ENCODE measurements at regions not wholly inside any gene's neighbourhood (a gene's known extent, or its start where the extent isn't known, plus 50 kb on each side); places are given as distances from the start of the nearest gene placed in this dataset.

DNA sequence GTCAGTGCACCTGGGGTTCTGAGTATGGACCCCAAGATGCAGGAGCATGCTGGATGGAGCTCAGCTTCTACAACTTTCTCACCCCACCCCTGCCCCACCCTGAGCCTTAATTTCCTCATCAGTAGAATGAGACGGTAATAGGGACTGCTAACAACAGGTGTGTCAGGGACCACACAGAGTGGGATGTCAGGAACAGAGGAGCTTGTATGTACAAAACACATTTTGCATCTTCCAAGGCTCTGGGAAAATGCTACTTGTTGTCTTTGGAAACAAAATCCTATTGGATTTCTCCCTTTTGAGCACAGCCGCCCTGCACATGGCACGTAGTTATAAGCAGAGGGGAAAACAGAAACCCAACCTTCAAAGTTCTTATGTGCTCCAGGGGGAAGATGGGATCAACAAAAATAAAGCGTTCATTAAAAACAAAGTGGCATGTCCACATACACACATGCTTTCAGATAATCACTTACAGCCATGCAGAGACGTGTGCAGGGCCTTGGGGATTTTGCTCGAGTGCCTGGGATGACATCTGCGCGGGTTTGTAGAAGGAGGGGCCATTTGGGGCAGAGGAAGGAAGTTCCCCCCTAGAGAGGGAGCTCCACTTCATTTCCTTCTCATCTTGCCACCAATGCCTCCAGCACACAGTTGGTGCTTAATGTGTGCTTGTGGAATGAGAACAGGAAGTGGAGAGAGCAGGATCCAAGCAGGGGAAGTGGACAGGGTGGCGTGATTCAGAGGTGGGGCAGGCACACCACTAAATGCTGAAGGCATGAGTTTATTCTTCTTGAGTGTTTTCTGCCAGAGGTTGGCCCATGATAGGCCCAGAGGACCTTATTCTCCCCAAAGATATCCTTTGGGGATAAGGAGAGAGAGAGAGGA, 138.9 kb downstream of the SMIM20 start:
- intact Hi-C loops (cut with micrococcal nuclease): no loop called here
- Histone ChIP-seq H3K4me3 (ENCODE audit: low read length) (no peak overlapping the region), H2AFZ (ENCODE audit: low read length) (no peak overlapping the region), H3K9me3 (ENCODE audit: low read length) (no peaks in the 10 kb centered on the region), H3K9me2 (replicated peaks; ENCODE audit: low read length) (no peaks in the 10 kb centered on the region), H3K79me2 (ENCODE audit: low read length) (no peaks in the 10 kb centered on the region), H4K20me1 (ENCODE audit: low read length) (no peaks in the 10 kb centered on the region), H3K27ac (ENCODE audit: low read length) (no peak overlapping the region), H3K4me2 (ENCODE audit: low read length) (no peak overlapping the region), H3F3A (ENCODE audit: low read length, unreplicated experiment) (no peaks in the 10 kb centered on the region), H3K27me3 (ENCODE audit: low read length) (no peaks in the 10 kb centered on the region), H3K36me3 (ENCODE audit: low read depth, low read length) (no peaks in the 10 kb centered on the region), H3K9ac (ENCODE audit: low read length) (no peak overlapping the region), H3K4me1 (ENCODE audit: insufficient read depth, low read length) (0 out of 2 replicates have a peak, but pooled peaks cover 3% of the 10 kb centered on the region)
- BruUV-seq (replicated peaks): no TSS peak
- ATAC-seq (no peak), DNase-seq (no peak)
- CTCF ChIA-PET: no interaction called here
- POLR2A ChIA-PET (ENCODE audit: unreplicated experiment): no interaction called here
- no peak for TF ChIP-seq EZH2 (IDR thresholded peaks at IDR 0.05; ENCODE audit: low read length, unreplicated experiment)
- TF ChIP-seq EZH2phosphoT487 (IDR thresholded peaks at IDR 0.05; ENCODE audit: borderline replicate concordance, low read length): no peak
- TF ChIP-seq, protein P1, sequence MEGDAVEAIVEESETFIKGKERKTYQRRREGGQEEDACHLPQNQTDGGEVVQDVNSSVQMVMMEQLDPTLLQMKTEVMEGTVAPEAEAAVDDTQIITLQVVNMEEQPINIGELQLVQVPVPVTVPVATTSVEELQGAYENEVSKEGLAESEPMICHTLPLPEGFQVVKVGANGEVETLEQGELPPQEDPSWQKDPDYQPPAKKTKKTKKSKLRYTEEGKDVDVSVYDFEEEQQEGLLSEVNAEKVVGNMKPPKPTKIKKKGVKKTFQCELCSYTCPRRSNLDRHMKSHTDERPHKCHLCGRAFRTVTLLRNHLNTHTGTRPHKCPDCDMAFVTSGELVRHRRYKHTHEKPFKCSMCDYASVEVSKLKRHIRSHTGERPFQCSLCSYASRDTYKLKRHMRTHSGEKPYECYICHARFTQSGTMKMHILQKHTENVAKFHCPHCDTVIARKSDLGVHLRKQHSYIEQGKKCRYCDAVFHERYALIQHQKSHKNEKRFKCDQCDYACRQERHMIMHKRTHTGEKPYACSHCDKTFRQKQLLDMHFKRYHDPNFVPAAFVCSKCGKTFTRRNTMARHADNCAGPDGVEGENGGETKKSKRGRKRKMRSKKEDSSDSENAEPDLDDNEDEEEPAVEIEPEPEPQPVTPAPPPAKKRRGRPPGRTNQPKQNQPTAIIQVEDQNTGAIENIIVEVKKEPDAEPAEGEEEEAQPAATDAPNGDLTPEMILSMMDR (conservative IDR thresholded peaks at IDR 0.05; ENCODE audit: low read depth, low read length): no peak

DNA sequence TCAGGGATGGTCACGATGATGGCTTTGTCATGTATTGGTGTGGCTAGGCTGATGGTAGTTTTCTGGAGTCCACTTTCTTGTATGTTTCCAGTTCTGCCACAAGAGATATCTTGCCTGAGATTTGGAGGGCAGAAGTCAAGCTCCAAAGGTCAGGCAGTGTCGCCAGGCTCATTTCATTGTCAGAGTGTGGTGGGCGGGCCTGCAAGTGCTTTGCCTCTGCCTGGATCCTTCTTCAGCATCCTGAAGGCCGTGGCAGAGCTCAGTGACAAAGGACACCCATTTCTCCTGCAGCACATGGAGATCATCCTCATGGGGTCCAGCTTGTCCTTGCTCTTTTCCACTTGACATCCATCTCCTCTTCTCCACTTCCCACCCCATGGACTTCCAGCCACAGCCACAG, 139.7 kb downstream of the SMIM20 start:
- Histone ChIP-seq H3K79me2 (ENCODE audit: low read length) (no peaks in the 10 kb centered on the region), H3F3A (ENCODE audit: low read length, unreplicated experiment) (no peaks in the 10 kb centered on the region), H4K20me1 (ENCODE audit: low read length) (no peaks in the 10 kb centered on the region), H3K9ac (ENCODE audit: low read length) (no peak overlapping the region), H3K4me1 (ENCODE audit: insufficient read depth, low read length) (no peaks in the 10 kb centered on the region), H3K27ac (ENCODE audit: low read length) (no peak overlapping the region), H3K4me2 (ENCODE audit: low read length) (no peak overlapping the region), H3K36me3 (ENCODE audit: low read depth, low read length) (no peaks in the 10 kb centered on the region), H2AFZ (ENCODE audit: low read length) (no peak overlapping the region), H3K9me3 (ENCODE audit: low read length) (no peaks in the 10 kb centered on the region), H3K27me3 (ENCODE audit: low read length) (no peaks in the 10 kb centered on the region), H3K4me3 (ENCODE audit: low read length) (no peak overlapping the region), H3K9me2 (replicated peaks; ENCODE audit: low read length) (no peaks in the 10 kb centered on the region)
- ATAC-seq (no peak), DNase-seq (no peak)
- TF ChIP-seq, protein P1 (conservative IDR thresholded peaks at IDR 0.05; ENCODE audit: low read depth, low read length): no peak
- CTCF ChIA-PET: no interaction called here
- BruUV-seq (replicated peaks): no TSS peak
- POLR2A ChIA-PET (ENCODE audit: unreplicated experiment): no interaction called here
- intact Hi-C loops (cut with micrococcal nuclease): no loop called here

DNA sequence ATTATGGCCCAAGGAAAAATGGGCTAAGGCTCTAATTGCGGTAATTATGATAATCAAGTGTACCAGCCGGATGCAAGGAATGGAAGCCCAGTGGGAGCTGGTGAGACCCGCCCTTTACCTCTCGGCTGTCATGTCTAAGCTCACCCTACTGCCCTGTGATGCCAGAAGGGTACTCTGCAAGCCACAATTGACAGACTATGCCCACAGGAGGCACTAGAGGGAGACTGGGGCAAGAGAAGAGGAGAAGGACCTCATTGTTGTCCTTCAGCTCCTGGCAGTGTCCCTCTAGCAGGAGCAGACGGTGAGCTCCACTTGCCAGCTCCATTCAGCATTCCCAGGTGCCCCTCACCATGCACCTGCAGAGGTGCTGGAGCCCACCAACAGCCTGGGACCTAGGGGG, 141.8 kb downstream of the SMIM20 start:
- Histone ChIP-seq H3K4me2 (ENCODE audit: low read length) (no peak overlapping the region), H3K27ac (ENCODE audit: low read length) (no peak overlapping the region), H3F3A (ENCODE audit: low read length, unreplicated experiment) (no peaks in the 10 kb centered on the region), H3K36me3 (ENCODE audit: low read depth, low read length) (no peaks in the 10 kb centered on the region), H3K27me3 (ENCODE audit: low read length) (no peaks in the 10 kb centered on the region), H2AFZ (ENCODE audit: low read length) (no peak overlapping the region), H3K4me1 (ENCODE audit: insufficient read depth, low read length) (no peaks in the 10 kb centered on the region), H3K79me2 (ENCODE audit: low read length) (no peaks in the 10 kb centered on the region), H4K20me1 (ENCODE audit: low read length) (no peaks in the 10 kb centered on the region), H3K9ac (ENCODE audit: low read length) (no peak overlapping the region), H3K9me2 (replicated peaks; ENCODE audit: low read length) (no peaks in the 10 kb centered on the region), H3K4me3 (ENCODE audit: low read length) (no peak overlapping the region), H3K9me3 (ENCODE audit: low read length) (no peaks in the 10 kb centered on the region)
- ATAC-seq (no peak), DNase-seq (peak; percentile 3)
- ChIA-PET CTCF (no interaction called here), POLR2A (ENCODE audit: unreplicated experiment) (no interaction called here)
- intact Hi-C loops (cut with micrococcal nuclease): no loop called here
- no TSS peak for BruUV-seq (replicated peaks)
- TF ChIP-seq, protein P1 (conservative IDR thresholded peaks at IDR 0.05; ENCODE audit: low read depth, low read length): 0 out of 2 replicates have a peak, but pooled peaks have one; percentile 30
- TF ChIP-seq EZH2 (IDR thresholded peaks at IDR 0.05; ENCODE audit: low read length, unreplicated experiment): no peak

Data from PC-3 (cell line).